ENCODE measurements at regions not wholly inside any gene's neighbourhood (a gene's known extent, or its start where the extent isn't known, plus 50 kb on each side); places are given as distances from the start of the nearest gene placed in this dataset.

DNA sequence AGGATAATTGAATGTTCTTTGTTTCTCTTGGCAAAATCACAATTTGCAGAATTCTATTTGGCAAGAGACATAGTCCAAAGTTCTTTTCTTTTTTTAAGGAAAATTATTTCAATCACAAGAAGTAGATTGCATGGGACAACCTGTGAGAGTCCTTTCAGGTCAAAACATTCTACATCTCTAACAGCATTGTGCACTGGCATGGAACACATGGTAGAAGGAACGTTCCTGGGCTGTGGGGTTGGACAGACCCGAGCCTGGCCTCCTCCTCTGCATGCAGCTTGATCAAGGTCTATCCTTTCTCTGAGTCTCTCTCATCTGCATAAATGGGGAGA is 88.6 kb upstream of the CPSF6 start:
- WGBS, 2 donors: 9 to 17% methylated on average over 2 of the region's 2 CpGs
- Histone ChIP-seq H3K4me3 (no peak overlapping the region), H3K27me3 (no peaks in the 10 kb centered on the region), H3K36me3 (replicated peaks in 1 of 2; ENCODE audit: insufficient read depth in 1 of 2, low read depth in 2 of 2) (no peaks in the 10 kb centered on the region), H3K4me1 (peaks cover 49% of the 10 kb centered on the region), H3K27ac (peak overlapping the region; percentile 40 to 74 (median 64)), H3K9me3 (no peaks in the 10 kb centered on the region)
- TF ChIP-seq, protein P1, sequence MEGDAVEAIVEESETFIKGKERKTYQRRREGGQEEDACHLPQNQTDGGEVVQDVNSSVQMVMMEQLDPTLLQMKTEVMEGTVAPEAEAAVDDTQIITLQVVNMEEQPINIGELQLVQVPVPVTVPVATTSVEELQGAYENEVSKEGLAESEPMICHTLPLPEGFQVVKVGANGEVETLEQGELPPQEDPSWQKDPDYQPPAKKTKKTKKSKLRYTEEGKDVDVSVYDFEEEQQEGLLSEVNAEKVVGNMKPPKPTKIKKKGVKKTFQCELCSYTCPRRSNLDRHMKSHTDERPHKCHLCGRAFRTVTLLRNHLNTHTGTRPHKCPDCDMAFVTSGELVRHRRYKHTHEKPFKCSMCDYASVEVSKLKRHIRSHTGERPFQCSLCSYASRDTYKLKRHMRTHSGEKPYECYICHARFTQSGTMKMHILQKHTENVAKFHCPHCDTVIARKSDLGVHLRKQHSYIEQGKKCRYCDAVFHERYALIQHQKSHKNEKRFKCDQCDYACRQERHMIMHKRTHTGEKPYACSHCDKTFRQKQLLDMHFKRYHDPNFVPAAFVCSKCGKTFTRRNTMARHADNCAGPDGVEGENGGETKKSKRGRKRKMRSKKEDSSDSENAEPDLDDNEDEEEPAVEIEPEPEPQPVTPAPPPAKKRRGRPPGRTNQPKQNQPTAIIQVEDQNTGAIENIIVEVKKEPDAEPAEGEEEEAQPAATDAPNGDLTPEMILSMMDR (IDR thresholded peaks at IDR 0.05): no peak
- no peak for TF ChIP-seq POLR2A (IDR thresholded peaks at IDR 0.05)
- intact Hi-C loops (cut with DNase I): no loop called here
- peak; percentile 62 for ATAC-seq
- DNase-seq: peak in 2 of 4 donors; percentile 26 to 31

- DNase-seq (peak in 3 of 4 donors; percentile 18 to 48 (median 36)), ATAC-seq (peak; percentile 42)
- Histone ChIP-seq H3K27me3 (no peaks in the 10 kb centered on the region), H3K4me3 (no peak overlapping the region), H3K36me3 (replicated peaks in 1 of 2; ENCODE audit: insufficient read depth in 1 of 2, low read depth in 2 of 2) (no peaks in the 10 kb centered on the region), H3K9me3 (no peaks in the 10 kb centered on the region), H3K4me1 (peaks cover 49% of the 10 kb centered on the region), H3K27ac (peak overlapping the region in 3 of 4 donors; percentile 62 to 74 (median 66))
- intact Hi-C loops (cut with DNase I): no loop called here
- 18 to 37% methylated on average over 7 of the region's 7 CpGs for WGBS, 2 donors
- TF ChIP-seq, protein P1 (IDR thresholded peaks at IDR 0.05): no peak
- TF ChIP-seq POLR2A (IDR thresholded peaks at IDR 0.05): no peak
Observed at GRCh38 chr12:69151254-69151764, 88.1 kb upstream of the CPSF6 start.

DNA sequence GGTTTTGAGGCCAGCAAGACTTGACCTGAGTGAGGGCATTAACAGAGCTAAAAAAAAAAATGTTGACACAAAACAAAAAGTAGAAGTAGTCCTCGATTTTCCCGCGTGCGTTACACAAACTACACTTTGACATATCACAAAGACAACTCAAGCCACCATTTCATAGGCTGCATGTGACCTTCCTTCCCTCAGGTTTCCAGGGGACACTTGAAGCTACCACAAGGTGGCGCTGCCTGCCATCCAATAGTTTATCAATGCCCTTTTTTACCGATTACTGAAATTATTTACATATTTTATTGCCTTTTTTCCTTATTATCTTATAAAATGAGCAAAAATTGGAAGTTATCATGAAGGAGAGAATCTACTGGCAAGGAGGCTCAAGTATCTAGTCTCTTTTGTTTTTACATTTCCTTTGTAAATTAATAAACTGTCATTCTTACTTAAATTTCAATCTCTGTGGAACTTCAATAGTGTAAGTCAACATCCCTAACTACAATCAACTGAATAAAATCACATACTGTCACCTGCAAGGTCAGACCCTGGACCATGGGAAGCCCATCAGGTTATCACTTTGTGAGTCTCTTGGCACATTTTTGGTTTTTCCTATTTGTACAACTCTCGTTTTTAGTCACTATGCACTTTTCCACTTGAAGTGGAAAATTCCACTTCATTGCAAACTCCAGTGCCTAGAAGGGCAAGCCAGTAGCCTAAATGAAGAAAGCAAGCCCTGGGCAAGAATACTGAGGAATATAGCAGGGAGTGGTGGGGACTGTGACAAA is 84.6 kb upstream of the CPSF6 start:
- peaks cover 39% of the 10 kb centered on the region for H3K4me1 ChIP-seq
- TF ChIP-seq, protein P1 (IDR thresholded peaks at IDR 0.05): peak; percentile 79 to 96 (median 82)
- TF ChIP-seq POLR2A (IDR thresholded peaks at IDR 0.05): no peak
- no peaks in the 10 kb centered on the region for H3K9me3 ChIP-seq
- intact Hi-C loops (cut with DNase I): no loop called here
- no peaks in the 10 kb centered on the region for H3K27me3 ChIP-seq
- no peak overlapping the region for H3K4me3 ChIP-seq
- DNase-seq (peak; percentile 73 to 84 (median 80)), ATAC-seq (no peak)
- 3 to 8% methylated on average over 7 of the region's 7 CpGs for WGBS, 2 donors
- H3K36me3 ChIP-seq (replicated peaks in 1 of 2; ENCODE audit: insufficient read depth in 1 of 2, low read depth in 2 of 2): no peaks in the 10 kb centered on the region
- H3K27ac ChIP-seq: no peak overlapping the region

- H3K27me3 ChIP-seq: no peaks in the 10 kb centered on the region
- H3K27ac ChIP-seq: no peak overlapping the region
- H3K4me3 ChIP-seq: no peak overlapping the region
- ATAC-seq (peak; percentile 92), DNase-seq (peak; percentile 88 to 91 (median 90))
- peaks cover 15% of the 10 kb centered on the region for H3K4me1 ChIP-seq
- 12 to 14% methylated on average over 13 of the region's 13 CpGs for WGBS, 2 donors
- intact Hi-C loops (cut with DNase I): no loop called here
- H3K9me3 ChIP-seq: no peaks in the 10 kb centered on the region
- H3K36me3 ChIP-seq (replicated peaks in 1 of 2; ENCODE audit: insufficient read depth in 1 of 2, low read depth in 2 of 2): no peaks in the 10 kb centered on the region
- no peak for TF ChIP-seq POLR2A (IDR thresholded peaks at IDR 0.05)
- TF ChIP-seq, protein P1 (IDR thresholded peaks at IDR 0.05): peak; percentile 91 to 99 (median 92)
Observed at GRCh38 chr12:69157023-69157655, 82.2 kb upstream of the CPSF6 start.

All from body of pancreas (tissue), 4 donors.